Right renal cortex interstitium (tissue), 3 donors: ENCODE measurements at regions not wholly inside any gene's neighbourhood (a gene's known extent, or its start where the extent isn't known, plus 50 kb on each side); places are given as distances from the start of the nearest gene placed in this dataset.
"Not testable (repeated sequence)": the region's sequence is repeated elsewhere in the genome, so short reads cannot be mapped to it uniquely, and the experiment has no call there.

ENCODE experiments used
- DNase-seq, 3 donors: peaks; one replicate each; pipeline ENCODE4 v3.0.0-alpha.2; 2013; ENCODE audit warnings: low read depth in 3 of 3, low spot score in 2 of 3

- DNase-seq = not testable (repeated sequence)
Observed at GRCh38 chr5:62240494-62240893, 65.5 kb upstream of the KIF2A start.

GRCh38 chr5:62242000-62242399 is 64.0 kb upstream of the KIF2A start:
- not testable (repeated sequence) for DNase-seq

- DNase-seq = not testable (repeated sequence)
Observed at GRCh38 chr5:62243046-62243445, 63.0 kb upstream of the KIF2A start.

GRCh38 chr5:62248192-62248591 is 57.8 kb upstream of the KIF2A start:
- not testable (repeated sequence) for DNase-seq

GRCh38 chr5:62250085-62250484 is 55.9 kb upstream of the KIF2A start:
- not testable (repeated sequence) for DNase-seq

- not testable (repeated sequence) for DNase-seq
Observed at GRCh38 chr5:62250919-62251318, 55.1 kb upstream of the KIF2A start.

GRCh38 chr5:62252519-62252918 is 53.5 kb upstream of the KIF2A start:
- not testable (repeated sequence) for DNase-seq

- DNase-seq = not testable (repeated sequence)
Observed at GRCh38 chr5:62255551-62255950, 50.5 kb upstream of the KIF2A start.

GRCh38 chr5:62256161-62257019 is 49.6 kb upstream of the KIF2A start:
- DNase-seq = no peak
